ENCODE measurements at regions not wholly inside any gene's neighbourhood (a gene's known extent, or its start where the extent isn't known, plus 50 kb on each side); places are given as distances from the start of the nearest gene placed in this dataset.

DNA sequence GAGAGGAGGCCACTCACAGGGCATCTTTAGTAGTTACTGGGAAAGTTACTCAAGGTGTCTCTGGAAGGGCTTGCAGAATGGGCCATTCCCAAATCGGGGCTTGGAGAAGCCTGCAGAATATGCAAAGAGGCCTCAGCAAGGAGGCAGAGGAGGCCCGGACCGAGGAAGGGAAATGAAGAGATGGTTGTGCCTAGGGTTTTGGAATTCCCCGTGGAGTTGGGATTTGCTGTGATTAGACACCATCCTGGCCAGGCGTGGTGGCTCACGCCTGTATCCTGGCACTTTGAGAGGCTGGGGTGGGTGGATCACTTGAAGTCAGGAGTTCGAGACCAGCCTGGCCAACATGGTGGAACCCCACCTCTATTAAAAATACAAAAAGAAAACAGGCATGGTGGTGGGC, 193.0 kb downstream of the IRF8 start:
- DNase-seq (ENCODE audit: low spot score) = no peak

DNA sequence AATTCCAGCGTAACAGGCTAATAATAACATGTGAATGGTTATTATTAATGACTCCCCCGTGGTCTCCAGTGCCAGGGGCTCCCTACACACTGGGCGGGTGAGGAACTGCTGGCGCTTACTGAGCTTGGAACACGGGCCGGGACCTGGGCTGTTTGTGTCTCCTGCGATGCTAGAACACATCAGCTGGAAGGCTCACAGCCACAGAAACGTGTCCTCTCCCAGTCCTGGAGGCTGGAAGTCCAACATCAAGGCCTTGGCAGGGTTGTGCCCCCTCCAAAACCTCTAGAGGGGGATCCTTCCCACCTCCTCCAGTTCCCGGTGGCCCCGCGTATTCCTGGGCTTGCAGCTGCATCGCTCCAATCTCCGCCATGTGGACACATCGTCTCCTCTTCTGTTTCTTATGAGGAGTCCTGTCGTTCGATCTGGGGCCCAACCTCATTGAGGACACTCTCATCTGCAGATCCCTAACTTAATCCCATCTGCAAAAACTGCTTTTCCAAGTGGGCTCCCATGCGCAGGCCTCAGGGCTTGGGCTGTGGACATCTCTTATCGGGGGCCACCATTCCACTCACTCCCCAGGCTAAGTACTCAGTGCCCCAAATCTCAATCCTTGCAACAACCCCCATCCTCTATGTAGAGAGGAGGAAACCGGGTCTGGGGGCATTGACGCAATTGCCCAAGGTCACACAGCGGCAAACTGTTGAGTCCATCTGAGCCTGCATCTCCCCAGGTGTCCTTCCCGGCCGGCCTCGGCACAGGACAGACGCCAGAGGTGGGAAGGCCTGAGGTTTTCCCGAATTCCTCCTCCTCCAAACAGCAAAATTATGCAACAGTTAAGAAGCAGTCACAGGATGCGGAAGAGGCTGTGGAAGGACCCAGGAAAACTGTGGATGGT, 193.9 kb downstream of the IRF8 start:
- DNase-seq (ENCODE audit: low spot score) = no peak

DNA sequence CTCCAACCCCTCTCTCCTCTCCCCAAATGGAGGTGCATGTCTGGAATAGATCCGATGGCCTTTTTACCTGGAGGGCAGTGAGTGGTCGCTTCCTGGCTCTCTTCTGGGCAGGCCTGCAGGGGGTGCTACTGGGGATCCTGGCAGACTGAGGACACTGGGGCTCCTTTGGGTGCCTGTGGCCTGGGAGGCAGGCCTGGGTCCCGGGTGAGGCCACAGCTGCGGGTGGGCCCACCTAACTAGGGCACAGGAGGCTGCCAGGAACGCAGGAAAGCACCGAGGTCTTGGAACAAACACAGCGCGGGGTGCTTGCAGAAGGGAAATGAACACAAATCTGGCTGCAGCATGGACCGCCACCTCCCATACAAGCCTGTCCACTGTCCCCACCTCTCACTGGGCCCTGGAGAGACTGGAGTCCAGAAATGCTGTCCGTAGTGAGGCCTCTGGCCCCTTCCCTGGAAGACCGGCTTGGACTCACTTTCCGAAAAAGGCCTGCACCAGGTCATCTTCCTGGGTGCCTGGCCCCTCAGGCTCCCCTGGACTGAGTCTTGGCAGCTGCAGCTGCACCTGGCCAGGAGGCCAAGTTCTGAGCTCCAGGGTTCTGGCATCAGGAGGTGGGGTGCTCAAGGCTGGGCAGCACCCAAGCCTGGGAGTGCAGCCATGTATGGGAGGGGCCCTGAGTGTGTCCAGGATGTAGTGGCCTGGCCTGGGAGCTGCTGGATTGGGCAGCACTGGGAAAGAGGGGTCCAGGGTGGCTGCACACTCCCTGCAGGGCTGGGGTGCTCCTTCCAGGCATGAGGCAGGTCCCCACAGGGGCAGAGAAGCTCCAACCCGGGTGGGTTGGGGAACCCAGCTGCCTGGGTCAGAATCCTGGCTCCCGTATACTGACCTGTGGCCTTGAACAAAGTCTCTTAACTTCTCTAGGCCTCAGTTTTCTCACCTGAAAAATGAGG, 195.1 kb downstream of the IRF8 start:
- DNase-seq (ENCODE audit: low spot score) = no peak

- no peak for DNase-seq (ENCODE audit: low spot score)
These were observed 196.3 kb downstream of the IRF8 start for GRCh38 chr16:86095131-86095752.

DNA sequence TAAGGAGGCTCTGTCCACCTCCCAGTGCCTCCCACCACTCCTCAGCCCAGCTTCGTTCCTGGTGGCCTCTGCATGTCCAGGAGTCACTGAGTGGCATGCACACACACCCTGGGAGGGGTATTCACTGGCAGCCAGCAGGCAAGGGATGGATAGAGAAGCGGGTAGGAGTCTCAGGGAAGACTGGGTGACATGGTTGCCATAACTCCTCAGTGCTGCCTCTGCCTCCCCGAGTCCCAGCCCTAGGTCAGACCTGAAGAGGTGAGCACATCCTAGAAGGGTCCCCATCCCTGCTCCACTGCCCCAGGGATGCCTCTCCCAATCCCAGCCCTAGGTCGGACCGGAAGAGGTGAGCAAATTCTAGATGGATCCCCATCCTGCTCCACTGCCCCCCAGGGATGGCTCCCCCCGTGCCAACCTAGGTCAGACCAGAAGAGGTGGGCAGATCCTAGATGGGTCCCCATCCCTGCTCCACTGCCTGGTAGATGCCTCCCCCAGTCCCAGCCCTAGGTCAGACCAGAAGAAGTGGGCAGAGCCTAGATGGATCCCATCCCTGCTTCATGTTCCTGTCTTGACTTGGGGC, 197.0 kb downstream of the IRF8 start:
- DNase-seq (ENCODE audit: low spot score) = no peak

GRCh38 chr16:86096850-86097249, 197.9 kb downstream of the IRF8 start:
- DNase-seq (ENCODE audit: low spot score) = no peak

DNA sequence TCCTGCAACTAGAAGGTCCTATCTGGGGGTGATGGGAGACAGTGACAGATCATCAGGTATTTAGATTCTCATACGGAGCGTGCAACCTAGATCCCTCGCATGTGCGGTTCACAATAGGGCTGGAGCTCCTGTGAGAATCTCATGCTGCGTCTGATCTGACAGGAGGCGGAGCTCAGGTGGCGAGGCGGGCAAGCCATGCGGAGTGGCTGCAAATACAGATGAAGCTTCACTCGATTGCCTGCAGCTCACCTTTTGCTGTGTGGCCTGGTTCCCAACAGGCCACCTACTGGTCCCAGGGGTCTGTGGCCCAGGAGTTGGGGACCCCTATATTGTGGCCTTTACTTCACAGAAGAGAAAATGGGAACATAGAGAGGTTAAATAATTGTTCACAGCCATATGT, 200.4 kb downstream of the IRF8 start:
- no peak for DNase-seq (ENCODE audit: low spot score)

DNA sequence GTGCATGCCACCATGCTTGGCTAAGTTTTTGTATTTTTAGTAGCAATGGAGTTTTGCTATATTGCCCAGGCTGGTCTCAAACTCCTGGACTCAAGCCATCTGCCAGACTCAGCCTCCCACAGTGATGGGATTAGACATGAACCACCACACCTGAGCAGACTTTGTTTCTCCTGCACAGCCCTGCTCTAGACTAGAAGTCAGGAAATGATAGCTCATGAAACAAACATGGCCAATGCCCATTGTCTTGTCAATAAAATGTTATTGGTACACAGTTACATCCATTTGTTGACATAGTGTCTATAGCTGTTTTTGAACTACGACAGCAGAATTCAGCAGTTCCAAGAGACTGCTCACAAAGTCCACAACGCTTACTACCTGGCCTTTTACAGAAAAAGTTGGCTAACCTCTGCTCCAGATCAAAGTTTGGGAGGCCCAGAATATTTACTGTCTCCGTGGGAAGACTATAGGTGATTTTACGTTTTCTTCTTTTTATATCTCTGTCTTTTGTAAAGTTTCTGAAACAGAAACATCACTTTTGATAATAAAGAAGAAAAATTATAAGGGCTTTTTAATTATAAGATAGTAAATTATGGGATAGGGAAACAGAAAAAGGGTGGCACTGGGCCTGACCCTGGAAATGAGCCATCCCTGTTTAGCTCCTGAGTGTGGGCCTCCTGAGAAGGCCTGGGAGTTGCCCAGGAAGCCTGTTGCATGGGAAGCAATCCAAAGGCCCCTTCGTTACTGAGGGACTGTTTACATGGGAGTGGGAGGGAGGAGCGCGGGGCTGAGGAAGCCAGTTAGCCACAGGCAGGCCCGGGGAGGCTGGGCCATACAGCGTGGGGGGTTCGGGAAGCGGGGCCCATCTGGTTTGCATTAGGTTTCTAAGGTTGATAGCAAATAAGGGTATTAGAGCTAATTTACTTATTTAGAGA, 201.5 kb downstream of the IRF8 start:
- DNase-seq (ENCODE audit: low spot score) = no peak

GRCh38 chr16:86101137-86101896, 202.4 kb downstream of the IRF8 start:
- no peak for DNase-seq (ENCODE audit: low spot score)

DNA sequence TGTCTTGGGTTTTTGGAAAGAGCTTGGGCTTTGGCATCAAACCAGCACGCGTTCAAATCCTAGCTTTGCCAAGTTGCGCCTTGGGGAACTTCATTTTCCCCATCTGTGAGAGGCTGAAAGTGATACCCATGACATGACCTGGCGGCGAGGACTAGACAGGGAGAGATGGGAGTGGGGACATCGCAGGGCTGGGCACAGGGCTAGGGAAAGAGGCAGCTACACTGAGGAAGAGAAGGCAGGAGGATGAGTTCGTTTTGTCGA, 202.9 kb downstream of the IRF8 start:
- DNase-seq (ENCODE audit: low spot score) = no peak

GRCh38 chr16:86103320-86103719, 204.4 kb downstream of the IRF8 start:
- DNase-seq (ENCODE audit: low spot score) = no peak

DNA sequence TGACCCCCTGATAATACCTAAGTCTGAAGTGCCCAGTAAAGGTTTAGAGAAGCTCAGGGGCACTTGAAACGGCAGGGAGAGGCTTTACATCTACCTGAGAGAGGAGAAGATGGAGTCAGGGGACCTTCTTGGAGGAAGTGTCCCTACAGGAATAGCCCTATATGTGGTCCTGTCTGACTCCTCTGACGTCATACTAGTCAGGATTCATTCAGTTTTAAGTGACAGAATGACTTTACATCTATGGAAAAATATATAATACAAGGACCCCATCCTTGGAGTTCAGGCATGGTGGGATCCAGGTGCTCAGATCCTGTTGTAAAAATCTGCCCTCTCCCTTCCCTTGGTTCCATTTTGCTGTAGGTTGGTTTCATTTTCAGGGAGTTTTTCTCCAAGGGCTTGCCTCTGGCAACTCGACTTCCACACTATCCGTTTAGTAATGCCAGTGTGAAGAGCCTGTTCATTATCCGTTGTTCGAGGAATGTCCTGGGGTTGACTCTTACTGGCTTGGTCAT, 205.6 kb downstream of the IRF8 start:
- DNase-seq (ENCODE audit: low spot score) = no peak

GRCh38 chr16:86107215-86107825, 208.4 kb downstream of the IRF8 start:
- DNase-seq (ENCODE audit: low spot score) = no peak

DNA sequence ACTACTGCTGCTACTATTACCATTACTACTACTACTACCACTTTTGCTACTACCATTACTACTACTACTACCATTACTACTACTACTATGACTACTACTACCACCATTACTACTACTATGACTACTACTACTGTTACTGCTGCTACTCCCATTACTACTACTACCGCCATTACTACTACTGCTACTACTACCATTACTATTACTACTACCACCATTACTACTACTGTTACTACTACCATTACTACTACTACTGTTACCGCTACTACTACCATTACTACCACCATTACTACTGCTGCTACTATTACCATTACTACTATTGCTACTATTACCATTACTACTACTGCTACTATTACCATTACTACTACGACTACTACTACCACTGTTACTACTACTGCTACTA, 209.1 kb downstream of the IRF8 start:
- no peak for DNase-seq (ENCODE audit: low spot score)

DNA sequence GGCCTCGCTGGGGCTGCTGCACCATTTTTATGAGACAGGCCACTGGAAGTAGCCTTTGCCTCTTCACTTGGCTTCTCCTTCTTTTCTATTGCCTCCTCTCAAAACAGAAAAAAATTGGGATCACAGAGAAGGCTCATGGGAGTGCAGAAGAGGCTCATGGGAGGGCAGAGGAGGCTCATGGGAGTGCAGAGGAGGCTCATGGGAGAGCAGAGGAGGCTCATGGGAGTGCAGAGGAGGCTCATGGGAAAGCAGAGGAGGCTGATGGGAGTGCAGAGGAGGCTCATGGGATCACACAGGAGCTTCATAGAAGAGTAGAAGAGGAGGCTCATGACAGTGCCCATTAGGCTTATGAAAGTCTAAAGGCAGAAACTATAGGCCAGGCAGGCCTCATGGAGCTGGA, 211.2 kb downstream of the IRF8 start:
- no peak for DNase-seq (ENCODE audit: low spot score)

GRCh38 chr16:86110726-86111125, 211.8 kb downstream of the IRF8 start:
- DNase-seq (ENCODE audit: low spot score) = no peak

GRCh38 chr16:86112178-86112577, 213.2 kb downstream of the IRF8 start:
- no peak for DNase-seq (ENCODE audit: low spot score)

GRCh38 chr16:86117235-86117634, 218.3 kb downstream of the IRF8 start:
- DNase-seq (ENCODE audit: low spot score) = no peak

DNA sequence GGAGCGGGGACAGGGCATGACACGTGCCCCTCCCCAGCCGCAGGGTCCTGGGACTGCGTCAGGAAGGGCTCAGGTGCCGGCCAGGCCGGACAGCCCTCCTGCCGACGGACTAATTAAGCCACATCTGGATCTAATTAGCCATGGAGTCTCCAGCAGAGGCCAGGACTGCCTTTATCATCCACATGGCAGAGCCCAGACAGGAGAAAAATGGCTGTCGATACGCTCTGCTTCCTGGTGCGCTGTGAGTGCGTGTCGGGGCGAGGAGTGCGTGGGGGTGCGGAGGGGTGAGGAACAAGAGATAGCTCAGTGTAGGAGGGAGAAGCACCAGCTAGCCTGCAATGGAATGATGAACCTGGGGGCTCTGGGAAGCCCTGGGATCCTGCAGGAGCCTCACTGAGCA, 218.8 kb downstream of the IRF8 start:
- no peak for DNase-seq (ENCODE audit: low spot score)

All from GM03348 (cell line).